NB4 (cell line): ENCODE measurements at regions not wholly inside any gene's neighbourhood (a gene's known extent, or its start where the extent isn't known, plus 50 kb on each side); places are given as distances from the start of the nearest gene placed in this dataset.

ENCODE experiments used
- CTCF ChIP-seq: IDR thresholded peaks from one replicate; pipeline ENCODE4 v1.5.1; 2012; ENCODE audit warnings: low read depth, low read length
- MAX ChIP-seq: IDR thresholded peaks from 2 replicates; pipeline ENCODE4 v1.6.1; 2011; ENCODE audit warnings: low read depth, low read length
- MYC ChIP-seq: IDR thresholded peaks from 2 replicates; pipeline ENCODE4 v1.6.1; 2011; ENCODE audit warnings: low read depth, low read length
- POLR2A ChIP-seq: IDR thresholded peaks from 2 replicates; pipeline ENCODE4 v1.6.1; 2011; ENCODE audit warnings: mild to moderate bottlenecking; ENCODE audit not compliant: insufficient read length; ENCODE audit errors: extremely low read depth

- TF ChIP-seq CTCF (no peak), POLR2A (no peak), MAX (no peak), MYC (no peak)
These were observed 154.8 kb downstream of the RNF152 start for GRCh38 chr18:61738042-61738441.
